Transverse colon (tissue), 4 donors: ENCODE measurements at regions not wholly inside any gene's neighbourhood (a gene's known extent, or its start where the extent isn't known, plus 50 kb on each side); places are given as distances from the start of the nearest gene placed in this dataset.
"Not testable (repeated sequence)": the region's sequence is repeated elsewhere in the genome, so short reads cannot be mapped to it uniquely, and the experiment has no call there.

Experiments used
- DNase-seq: peaks from one replicate; pipeline ENCODE4 v3.0.0-alpha.2; 2019
- H3K27ac ChIP-seq, 4 donors: fragments of 200-600 bp; sonication (generic); 2 replicates each; pipeline ENCODE4 v1.5.1; 2016 to 2018; ENCODE audit warnings: inconsistent platforms in 4 of 4
- H3K27me3 ChIP-seq: fragments of 200-600 bp; sonication (generic); 2 replicates; pipeline ENCODE4 v1.5.1; 2017; ENCODE audit warnings: inconsistent platforms
- H3K36me3 ChIP-seq, 4 donors: fragments of 200-600 bp; sonication (generic); 2 replicates each; pipeline ENCODE4 v1.5.1; 2017 to 2019; ENCODE audit warnings: inconsistent platforms in 4 of 4
- H3K4me1 ChIP-seq, 4 donors: fragments of 200-600 bp; sonication (generic); 2 replicates each; pipeline ENCODE4 v1.5.1; 2017 to 2020; ENCODE audit warnings: inconsistent platforms in 4 of 4
- H3K4me3 ChIP-seq, 4 donors: fragments of 200-600 bp; sonication (generic); 1 replicate in 1 of 4; 2 replicates in 3 of 4; pipeline versions ENCODE4 v1.5.1 to v1.6.1; 2017 to 2019; ENCODE audit warnings: inconsistent platforms in 4 of 4
- H3K9me3 ChIP-seq, 2 donors: fragments of 200-600 bp; sonication (generic); 2 replicates each; pipeline ENCODE4 v1.5.1; 2017 to 2019; ENCODE audit warnings: inconsistent platforms in 2 of 2
- CTCF ChIP-seq, 5 experiments: fragments of 200-600 bp in 3 of 5; fragments of 450-650 bp in 2 of 5; sonication (generic) in 3 of 5; IDR thresholded peaks; 1 replicate in 2 of 5; 2 replicates in 3 of 5; pipeline ENCODE4 v1.5.1; 2016 to 2017; ENCODE audit warnings: antibody characterized with exemption in 5 of 5, inconsistent platforms in 3 of 5, mild to moderate bottlenecking in 2 of 5, moderate library complexity in 1 of 5
- EP300 ChIP-seq: sonication (generic); formaldehyde crosslinking; IDR thresholded peaks from one replicate; pipeline ENCODE4 v1.6.1; 2017; ENCODE audit warnings: antibody characterized with exemption, low read depth
- POLR2A ChIP-seq: fragments of 450-650 bp; IDR thresholded peaks from one replicate; pipeline ENCODE4 v1.6.1; 2016; ENCODE audit warnings: antibody characterized with exemption, mild to moderate bottlenecking, moderate library complexity
- POLR2AphosphoS5 ChIP-seq, 3 donors: sonication (generic); formaldehyde crosslinking; IDR thresholded peaks; one replicate each; pipeline ENCODE4 v1.6.1; 2016; ENCODE audit warnings: antibody characterized with exemption in 3 of 3
- WGBS, 2 donors: methylation state at CpG; one replicate each; pipeline ENCODE4 v1.1.5; 2018; ENCODE audit warnings: low coverage in 1 of 2; 5-methylcytosine and 5-hydroxymethylcytosine counted together
- in situ Hi-C, 4 donors: fragments of 200-750 bp; cut with MboI; loops; one replicate each; pipeline versions ENCODE4 v1.15.0 to v1.15.1; 2017; ENCODE audit warnings: low sequenced_read_pairs in 3 of 4, low pct_ligation_motif_present in 1 of 4, low pct_unique_long_range_greater_than_20kb in 1 of 4
- intact Hi-C: fragments of 100-400 bp; cut with DNase I; formaldehyde crosslinking; loops from one replicate; pipeline ENCODE4 v1.15.1; 2023; ENCODE audit warnings: low total_unique reads

GRCh38 chr3:104941785-104942184, 424.9 kb upstream of the ALCAM start:
- Histone ChIP-seq H3K36me3 (no peaks in the 10 kb centered on the region), H3K4me1 (no peaks in the 10 kb centered on the region), H3K4me3 (no peak overlapping the region), H3K9me3 (no peaks in the 10 kb centered on the region), H3K27ac (no peak overlapping the region), H3K27me3 (no peaks in the 10 kb centered on the region)
- WGBS, 2 donors, result 89% methylated on average over 1 of the region's 1 CpG; no CpG with 5 or more reads in 1 of the 2 donors
- DNase-seq, result no peak
- in situ Hi-C loops (no loop called here), intact Hi-C loops (no loop called here)
- TF ChIP-seq POLR2A (no peak), EP300 (no peak), CTCF (IDR thresholded peaks at IDR 0.05) (no peak), POLR2AphosphoS5 (IDR thresholded peaks at IDR 0.05) (no peak)

- intact Hi-C loops (no loop called here), in situ Hi-C loops (no loop called here)
- no peak overlapping the region for H3K27ac ChIP-seq
- WGBS, 2 donors, result 70 to 71% methylated on average over 1 of the region's 1 CpG
- no peak for DNase-seq
- H3K4me1 ChIP-seq, result no peaks in the 10 kb centered on the region
- H3K36me3 ChIP-seq, result no peaks in the 10 kb centered on the region
- H3K9me3 ChIP-seq, result no peaks in the 10 kb centered on the region
- TF ChIP-seq POLR2A, result no peak
- no peak for TF ChIP-seq POLR2AphosphoS5 (IDR thresholded peaks at IDR 0.05)
- no peak for TF ChIP-seq CTCF (IDR thresholded peaks at IDR 0.05)
- TF ChIP-seq EP300, result no peak
- no peaks in the 10 kb centered on the region for H3K27me3 ChIP-seq
- H3K4me3 ChIP-seq, result no peak overlapping the region
These were observed 422.7 kb upstream of the ALCAM start for GRCh38 chr3:104943974-104944373.

- H3K27ac ChIP-seq, result no peak overlapping the region
- TF ChIP-seq CTCF (IDR thresholded peaks at IDR 0.05) (no peak), POLR2AphosphoS5 (IDR thresholded peaks at IDR 0.05) (no peak), POLR2A (no peak), EP300 (no peak)
- no peaks in the 10 kb centered on the region for H3K27me3 ChIP-seq
- 39 to 51% methylated on average over 3 of the region's 3 CpGs for WGBS, 2 donors
- H3K4me1 ChIP-seq, result no peaks in the 10 kb centered on the region
- no peak for DNase-seq
- H3K9me3 ChIP-seq, result no peaks in the 10 kb centered on the region
- no peak overlapping the region for H3K4me3 ChIP-seq
- intact Hi-C loops, result no loop called here
- in situ Hi-C loops, result no loop called here
- no peaks in the 10 kb centered on the region for H3K36me3 ChIP-seq
These were observed 418.8 kb upstream of the ALCAM start for GRCh38 chr3:104947943-104948342.

GRCh38 chr3:104949810-104950209, 416.9 kb upstream of the ALCAM start:
- H3K4me1 ChIP-seq, DNase-seq, H3K4me3 ChIP-seq, in situ Hi-C loops, H3K27ac ChIP-seq, H3K36me3 ChIP-seq, H3K9me3 ChIP-seq, intact Hi-C loops, H3K27me3 ChIP-seq: not testable (repeated sequence)
- 55 to 76% methylated on average over 4 of the region's 4 CpGs for WGBS, 2 donors

GRCh38 chr3:104951426-104951825, 415.3 kb upstream of the ALCAM start:
- TF ChIP-seq POLR2AphosphoS5 (IDR thresholded peaks at IDR 0.05), result no peak
- no peak for TF ChIP-seq CTCF (IDR thresholded peaks at IDR 0.05)
- TF ChIP-seq EP300, result no peak
- TF ChIP-seq POLR2A, result no peak
- Histone ChIP-seq H3K4me1 (no peaks in the 10 kb centered on the region), H3K27me3 (no peaks in the 10 kb centered on the region), H3K36me3 (no peaks in the 10 kb centered on the region), H3K27ac (no peak overlapping the region), H3K9me3 (no peaks in the 10 kb centered on the region), H3K4me3 (no peak overlapping the region)
- no peak for DNase-seq
- in situ Hi-C loops (no loop called here), intact Hi-C loops (no loop called here)
- WGBS, 2 donors, result 95 to 96% methylated on average over 2 of the region's 2 CpGs
